ENCODE measurements at regions not wholly inside any gene's neighbourhood (a gene's known extent, or its start where the extent isn't known, plus 50 kb on each side); places are given as distances from the start of the nearest gene placed in this dataset.
"Not testable (repeated sequence)": the region's sequence is repeated elsewhere in the genome, so short reads cannot be mapped to it uniquely, and the experiment has no call there.

GRCh38 chr12:111240374-111240773 is 128.5 kb downstream of the PHETA1 start:
- no peak overlapping the region for H2AFZ ChIP-seq (ENCODE audit: low read depth, low read length)
- H3K4me1 ChIP-seq (ENCODE audit: low read length) = no peaks in the 10 kb centered on the region
- H3K27ac ChIP-seq (ENCODE audit: low read length) = no peak overlapping the region
- TF ChIP-seq CTCF (IDR thresholded peaks at IDR 0.05; ENCODE audit: low read depth, low read length) = no peak
- TF ChIP-seq EZH2phosphoT487 (IDR thresholded peaks at IDR 0.05; ENCODE audit: low read depth) = no peak
- no peak overlapping the region for H3K4me2 ChIP-seq (ENCODE audit: low read length)
- no peaks in the 10 kb centered on the region for H4K20me1 ChIP-seq (ENCODE audit: insufficient read depth, low read length)
- no peaks in the 10 kb centered on the region for H3K79me2 ChIP-seq (ENCODE audit: low read length)
- no peak overlapping the region for H3K4me3 ChIP-seq (ENCODE audit: low read length)
- no peaks in the 10 kb centered on the region for H3K36me3 ChIP-seq (replicated peaks; ENCODE audit: low read depth, low read length)
- H3K27me3 ChIP-seq (ENCODE audit: low read depth, low read length) = peaks cover 12% of the 10 kb centered on the region; the same call in 1 of the 2 replicates
- H3K9me3 ChIP-seq (ENCODE audit: insufficient read depth, low read length) = no peaks in the 10 kb centered on the region
- H3K9ac ChIP-seq (ENCODE audit: low read length) = no peak overlapping the region

GRCh38 chr12:111239235-111239634 is 129.7 kb downstream of the PHETA1 start:
- Histone ChIP-seq H2AFZ (ENCODE audit: low read depth, low read length) (no peak overlapping the region), H3K4me1 (ENCODE audit: low read length) (no peaks in the 10 kb centered on the region), H3K27me3 (ENCODE audit: low read depth, low read length) (peaks cover 12% of the 10 kb centered on the region; the same call in 1 of the 2 replicates), H3K9me3 (ENCODE audit: insufficient read depth, low read length) (no peaks in the 10 kb centered on the region), H3K27ac (ENCODE audit: low read length) (no peak overlapping the region), H3K36me3 (replicated peaks; ENCODE audit: low read depth, low read length) (no peaks in the 10 kb centered on the region), H3K4me3 (ENCODE audit: low read length) (no peak overlapping the region), H3K79me2 (ENCODE audit: low read length) (no peaks in the 10 kb centered on the region), H4K20me1 (ENCODE audit: insufficient read depth, low read length) (no peaks in the 10 kb centered on the region), H3K4me2 (ENCODE audit: low read length) (no peak overlapping the region), H3K9ac (ENCODE audit: low read length) (no peak overlapping the region)
- TF ChIP-seq EZH2phosphoT487 (IDR thresholded peaks at IDR 0.05; ENCODE audit: low read depth) = no peak
- TF ChIP-seq CTCF (IDR thresholded peaks at IDR 0.05; ENCODE audit: low read depth, low read length) = no peak

- H3K79me2 ChIP-seq (ENCODE audit: low read length) = no peaks in the 10 kb centered on the region
- H3K4me2 ChIP-seq (ENCODE audit: low read length) = no peak overlapping the region
- H3K4me3 ChIP-seq (ENCODE audit: low read length) = no peak overlapping the region
- no peaks in the 10 kb centered on the region for H3K9me3 ChIP-seq (ENCODE audit: insufficient read depth, low read length)
- no peaks in the 10 kb centered on the region for H3K4me1 ChIP-seq (ENCODE audit: low read length)
- no peak overlapping the region for H2AFZ ChIP-seq (ENCODE audit: low read depth, low read length)
- H3K9ac ChIP-seq (ENCODE audit: low read length) = no peak overlapping the region
- no peaks in the 10 kb centered on the region for H3K36me3 ChIP-seq (replicated peaks; ENCODE audit: low read depth, low read length)
- H4K20me1 ChIP-seq (ENCODE audit: insufficient read depth, low read length) = no peaks in the 10 kb centered on the region
- peaks cover 18% of the 10 kb centered on the region; the same call in 1 of the 2 replicates for H3K27me3 ChIP-seq (ENCODE audit: low read depth, low read length)
- no peak for TF ChIP-seq CTCF (IDR thresholded peaks at IDR 0.05; ENCODE audit: low read depth, low read length)
- no peak overlapping the region for H3K27ac ChIP-seq (ENCODE audit: low read length)
These were observed 130.7 kb downstream of the PHETA1 start for GRCh38 chr12:111238075-111238734.

GRCh38 chr12:111234491-111234890 is 134.4 kb downstream of the PHETA1 start:
- peaks cover 24% of the 10 kb centered on the region; the same call in 1 of the 2 replicates for H3K27me3 ChIP-seq (ENCODE audit: low read depth, low read length)
- not testable (repeated sequence) for H4K20me1 ChIP-seq (ENCODE audit: insufficient read depth, low read length); H3K36me3 ChIP-seq (replicated peaks; ENCODE audit: low read depth, low read length); H3K9ac ChIP-seq (ENCODE audit: low read length); H2AFZ ChIP-seq (ENCODE audit: low read depth, low read length); H3K79me2 ChIP-seq (ENCODE audit: low read length); H3K27ac ChIP-seq (ENCODE audit: low read length); H3K4me2 ChIP-seq (ENCODE audit: low read length); H3K9me3 ChIP-seq (ENCODE audit: insufficient read depth, low read length); H3K4me1 ChIP-seq (ENCODE audit: low read length); H3K4me3 ChIP-seq (ENCODE audit: low read length)

Data from OCI-LY3 (cell line).